ENCODE measurements at regions not wholly inside any gene's neighbourhood (a gene's known extent, or its start where the extent isn't known, plus 50 kb on each side); places are given as distances from the start of the nearest gene placed in this dataset.

DNA sequence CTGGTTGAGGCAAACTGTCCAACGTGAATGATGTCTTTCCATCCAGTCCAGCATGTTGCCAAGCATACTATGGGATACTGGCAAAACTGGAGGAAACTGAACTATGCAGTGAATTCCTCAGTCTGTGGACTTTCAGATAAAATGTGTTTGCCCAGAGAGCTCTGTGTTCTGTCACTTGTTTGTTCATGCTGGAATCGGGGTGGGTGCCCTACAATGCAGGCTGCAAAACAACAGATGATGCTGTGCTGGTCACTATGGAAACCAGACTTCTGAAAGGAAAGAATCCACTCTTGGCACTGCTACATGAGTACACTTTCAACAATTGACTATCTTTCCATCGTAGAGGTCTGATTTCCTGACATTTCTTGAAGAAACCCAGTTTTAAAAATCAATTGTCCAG, 272.5 kb upstream of the ARHGEF26 start:
- TF ChIP-seq, protein P1, sequence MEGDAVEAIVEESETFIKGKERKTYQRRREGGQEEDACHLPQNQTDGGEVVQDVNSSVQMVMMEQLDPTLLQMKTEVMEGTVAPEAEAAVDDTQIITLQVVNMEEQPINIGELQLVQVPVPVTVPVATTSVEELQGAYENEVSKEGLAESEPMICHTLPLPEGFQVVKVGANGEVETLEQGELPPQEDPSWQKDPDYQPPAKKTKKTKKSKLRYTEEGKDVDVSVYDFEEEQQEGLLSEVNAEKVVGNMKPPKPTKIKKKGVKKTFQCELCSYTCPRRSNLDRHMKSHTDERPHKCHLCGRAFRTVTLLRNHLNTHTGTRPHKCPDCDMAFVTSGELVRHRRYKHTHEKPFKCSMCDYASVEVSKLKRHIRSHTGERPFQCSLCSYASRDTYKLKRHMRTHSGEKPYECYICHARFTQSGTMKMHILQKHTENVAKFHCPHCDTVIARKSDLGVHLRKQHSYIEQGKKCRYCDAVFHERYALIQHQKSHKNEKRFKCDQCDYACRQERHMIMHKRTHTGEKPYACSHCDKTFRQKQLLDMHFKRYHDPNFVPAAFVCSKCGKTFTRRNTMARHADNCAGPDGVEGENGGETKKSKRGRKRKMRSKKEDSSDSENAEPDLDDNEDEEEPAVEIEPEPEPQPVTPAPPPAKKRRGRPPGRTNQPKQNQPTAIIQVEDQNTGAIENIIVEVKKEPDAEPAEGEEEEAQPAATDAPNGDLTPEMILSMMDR (IDR thresholded peaks at IDR 0.05) = no peak
- no peak for TF ChIP-seq POLR2A (IDR thresholded peaks at IDR 0.05)

Data from testis (tissue), 2 donors.